GM23338 (cell line): ENCODE measurements at regions not wholly inside any gene's neighbourhood (a gene's known extent, or its start where the extent isn't known, plus 50 kb on each side); places are given as distances from the start of the nearest gene placed in this dataset.

Source experiments
- ATAC-seq: fragments of 200-7000 bp; cut with Tn5 transposase; 3 replicates; pipeline ENCODE4 v1.9.1; 2020
- DNase-seq: peaks from one replicate; pipeline ENCODE4 v3.0.0-alpha.2; 2015; ENCODE audit warnings: low spot score
- H2AFZ ChIP-seq: fragments of 200-600 bp; sonication (generic); 2 replicates; pipeline ENCODE4 v1.8.0; 2016; ENCODE audit warnings: antibody characterized with exemption, mild to moderate bottlenecking, moderate library complexity
- H3F3A ChIP-seq: fragments of 200-600 bp; sonication (generic); replicated peaks from 2 replicates; pipeline ENCODE4 v1.8.0; 2017; ENCODE audit warnings: antibody characterized with exemption, mixed run types, low read depth
- H3K27ac ChIP-seq: fragments of 200-600 bp; sonication (generic); 2 replicates; pipeline ENCODE4 v1.6.1; 2016; ENCODE audit warnings: low read depth
- H3K27me3 ChIP-seq: fragments of 200-600 bp; sonication (generic); 2 replicates; pipeline ENCODE4 v1.8.0; 2016; ENCODE audit warnings: mild to moderate bottlenecking, mixed run types, moderate library complexity; ENCODE audit not compliant: insufficient read depth
- H3K36me3 ChIP-seq: fragments of 200-600 bp; sonication (generic); 2 replicates; pipeline ENCODE4 v1.8.0; 2016; ENCODE audit warnings: mild to moderate bottlenecking; ENCODE audit not compliant: insufficient read depth
- H3K4me1 ChIP-seq: fragments of 200-600 bp; sonication (generic); 2 replicates; pipeline ENCODE4 v1.8.0; 2016; ENCODE audit warnings: mild to moderate bottlenecking, moderate library complexity; ENCODE audit not compliant: insufficient read depth
- H3K4me2 ChIP-seq: fragments of 200-600 bp; sonication (generic); 2 replicates; pipeline ENCODE4 v1.7.1; 2017; ENCODE audit warnings: mixed run types
- H3K4me3 ChIP-seq: fragments of 200-600 bp; sonication (generic); 2 replicates; pipeline ENCODE4 v1.6.1; 2016; ENCODE audit warnings: mixed run types
- H3K79me2 ChIP-seq: fragments of 200-600 bp; sonication (generic); replicated peaks from 2 replicates; pipeline ENCODE4 v1.8.0; 2017; ENCODE audit warnings: mild to moderate bottlenecking; ENCODE audit not compliant: insufficient read depth
- H3K9me2 ChIP-seq: fragments of 200-600 bp; sonication (generic); 2 replicates; pipeline ENCODE4 v1.8.0; 2017; ENCODE audit not compliant: insufficient read depth
- H4K20me1 ChIP-seq: fragments of 200-600 bp; sonication (generic); replicated peaks from 2 replicates; pipeline ENCODE4 v1.8.0; 2017; ENCODE audit warnings: mild to moderate bottlenecking; ENCODE audit not compliant: insufficient read depth
- H3K27ac Mint-ChIP-seq: 2 replicates; pipeline ENCODE4 v1.8.0; 2020; ENCODE audit warnings: inconsistent platforms, mild to moderate bottlenecking, moderate library complexity, mixed read lengths
- H3K27me3 Mint-ChIP-seq: 3 replicates; pipeline ENCODE4 v1.8.0; 2022; ENCODE audit warnings: low read depth, mild to moderate bottlenecking, moderate library complexity, mixed read lengths, inconsistent platforms; ENCODE audit not compliant: insufficient read depth, poor library complexity
- H3K36me3 Mint-ChIP-seq: 3 replicates; pipeline ENCODE4 v1.8.0; 2021; ENCODE audit warnings: low read depth, mild to moderate bottlenecking, inconsistent platforms, moderate library complexity, mixed read lengths
- H3K4me1 Mint-ChIP-seq: 3 replicates; pipeline ENCODE4 v1.8.0; 2020; ENCODE audit warnings: mild to moderate bottlenecking, inconsistent platforms, mixed read lengths
- H3K4me3 Mint-ChIP-seq: 3 replicates; pipeline ENCODE4 v1.8.0; 2021; ENCODE audit warnings: moderate library complexity, mild to moderate bottlenecking, inconsistent platforms, mixed read lengths
- H3K9me3 Mint-ChIP-seq: 3 replicates; pipeline ENCODE4 v1.8.0; 2020; ENCODE audit warnings: moderate library complexity, mild to moderate bottlenecking, inconsistent platforms, mixed read lengths
- JUNB ChIP-seq: IDR thresholded peaks from one replicate; pipeline ENCODE4 v1.6.1; 2016; ENCODE audit warnings: antibody characterized with exemption; ENCODE audit not compliant: unreplicated experiment
- NANOG ChIP-seq: IDR thresholded peaks from 2 replicates; pipeline ENCODE4 v1.6.1; 2016; ENCODE audit warnings: antibody characterized with exemption, borderline replicate concordance
- POLR2AphosphoS5 ChIP-seq: IDR thresholded peaks from 2 replicates; pipeline ENCODE4 v1.6.1; 2016; ENCODE audit warnings: antibody characterized with exemption, low read depth
- ZNF331 ChIP-seq: fragments of 250-450 bp; sonication (Bioruptor Pico); IDR thresholded peaks from 2 replicates; pipeline ENCODE4 v1.5.0; 2020; ENCODE audit warnings: low read depth, mild to moderate bottlenecking, moderate library complexity
- TF ChIP-seq, protein P1 (sequence below): fragments of 250-450 bp; sonication (Bioruptor Pico); IDR thresholded peaks from 2 replicates; pipeline ENCODE4 v1.5.0; 2020; ENCODE audit warnings: mild to moderate bottlenecking, moderate library complexity
- TF ChIP-seq, protein P2 (sequence below): IDR thresholded peaks from 2 replicates; pipeline ENCODE4 v1.6.1; 2016; ENCODE audit warnings: antibody characterized with exemption
- TF ChIP-seq, protein P3 (sequence below), 2 experiments: fragments of 200-600 bp in 1 of 2; sonication (generic) in 1 of 2; conservative IDR thresholded peaks; 2 replicates each; pipeline versions ENCODE4 v1.5.1 to v1.6.1; 2016 to 2017; ENCODE audit warnings: antibody characterized with exemption in 2 of 2, low read depth in 2 of 2, mild to moderate bottlenecking in 2 of 2, moderate library complexity in 1 of 2

DNA sequence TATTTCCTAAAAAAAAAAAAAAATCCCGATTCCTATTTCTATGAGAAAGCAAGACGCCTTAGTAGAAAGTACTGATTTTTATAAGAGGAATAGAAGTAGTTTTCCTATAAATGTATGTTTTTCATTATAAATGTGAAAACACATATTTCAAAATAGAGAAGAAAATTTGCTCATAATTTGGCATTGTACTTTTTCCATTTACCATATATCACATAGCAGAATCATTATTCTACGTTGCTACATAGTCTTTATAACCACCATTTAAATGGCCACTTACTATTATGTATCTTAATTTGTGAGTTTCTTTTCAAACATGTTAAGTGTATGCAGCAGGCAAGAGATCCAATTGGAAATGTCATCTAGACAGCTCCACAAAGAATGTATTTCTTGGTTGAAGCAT, 99.0 kb downstream of the CCDC34 start (continued):
- TF ChIP-seq, protein P1, sequence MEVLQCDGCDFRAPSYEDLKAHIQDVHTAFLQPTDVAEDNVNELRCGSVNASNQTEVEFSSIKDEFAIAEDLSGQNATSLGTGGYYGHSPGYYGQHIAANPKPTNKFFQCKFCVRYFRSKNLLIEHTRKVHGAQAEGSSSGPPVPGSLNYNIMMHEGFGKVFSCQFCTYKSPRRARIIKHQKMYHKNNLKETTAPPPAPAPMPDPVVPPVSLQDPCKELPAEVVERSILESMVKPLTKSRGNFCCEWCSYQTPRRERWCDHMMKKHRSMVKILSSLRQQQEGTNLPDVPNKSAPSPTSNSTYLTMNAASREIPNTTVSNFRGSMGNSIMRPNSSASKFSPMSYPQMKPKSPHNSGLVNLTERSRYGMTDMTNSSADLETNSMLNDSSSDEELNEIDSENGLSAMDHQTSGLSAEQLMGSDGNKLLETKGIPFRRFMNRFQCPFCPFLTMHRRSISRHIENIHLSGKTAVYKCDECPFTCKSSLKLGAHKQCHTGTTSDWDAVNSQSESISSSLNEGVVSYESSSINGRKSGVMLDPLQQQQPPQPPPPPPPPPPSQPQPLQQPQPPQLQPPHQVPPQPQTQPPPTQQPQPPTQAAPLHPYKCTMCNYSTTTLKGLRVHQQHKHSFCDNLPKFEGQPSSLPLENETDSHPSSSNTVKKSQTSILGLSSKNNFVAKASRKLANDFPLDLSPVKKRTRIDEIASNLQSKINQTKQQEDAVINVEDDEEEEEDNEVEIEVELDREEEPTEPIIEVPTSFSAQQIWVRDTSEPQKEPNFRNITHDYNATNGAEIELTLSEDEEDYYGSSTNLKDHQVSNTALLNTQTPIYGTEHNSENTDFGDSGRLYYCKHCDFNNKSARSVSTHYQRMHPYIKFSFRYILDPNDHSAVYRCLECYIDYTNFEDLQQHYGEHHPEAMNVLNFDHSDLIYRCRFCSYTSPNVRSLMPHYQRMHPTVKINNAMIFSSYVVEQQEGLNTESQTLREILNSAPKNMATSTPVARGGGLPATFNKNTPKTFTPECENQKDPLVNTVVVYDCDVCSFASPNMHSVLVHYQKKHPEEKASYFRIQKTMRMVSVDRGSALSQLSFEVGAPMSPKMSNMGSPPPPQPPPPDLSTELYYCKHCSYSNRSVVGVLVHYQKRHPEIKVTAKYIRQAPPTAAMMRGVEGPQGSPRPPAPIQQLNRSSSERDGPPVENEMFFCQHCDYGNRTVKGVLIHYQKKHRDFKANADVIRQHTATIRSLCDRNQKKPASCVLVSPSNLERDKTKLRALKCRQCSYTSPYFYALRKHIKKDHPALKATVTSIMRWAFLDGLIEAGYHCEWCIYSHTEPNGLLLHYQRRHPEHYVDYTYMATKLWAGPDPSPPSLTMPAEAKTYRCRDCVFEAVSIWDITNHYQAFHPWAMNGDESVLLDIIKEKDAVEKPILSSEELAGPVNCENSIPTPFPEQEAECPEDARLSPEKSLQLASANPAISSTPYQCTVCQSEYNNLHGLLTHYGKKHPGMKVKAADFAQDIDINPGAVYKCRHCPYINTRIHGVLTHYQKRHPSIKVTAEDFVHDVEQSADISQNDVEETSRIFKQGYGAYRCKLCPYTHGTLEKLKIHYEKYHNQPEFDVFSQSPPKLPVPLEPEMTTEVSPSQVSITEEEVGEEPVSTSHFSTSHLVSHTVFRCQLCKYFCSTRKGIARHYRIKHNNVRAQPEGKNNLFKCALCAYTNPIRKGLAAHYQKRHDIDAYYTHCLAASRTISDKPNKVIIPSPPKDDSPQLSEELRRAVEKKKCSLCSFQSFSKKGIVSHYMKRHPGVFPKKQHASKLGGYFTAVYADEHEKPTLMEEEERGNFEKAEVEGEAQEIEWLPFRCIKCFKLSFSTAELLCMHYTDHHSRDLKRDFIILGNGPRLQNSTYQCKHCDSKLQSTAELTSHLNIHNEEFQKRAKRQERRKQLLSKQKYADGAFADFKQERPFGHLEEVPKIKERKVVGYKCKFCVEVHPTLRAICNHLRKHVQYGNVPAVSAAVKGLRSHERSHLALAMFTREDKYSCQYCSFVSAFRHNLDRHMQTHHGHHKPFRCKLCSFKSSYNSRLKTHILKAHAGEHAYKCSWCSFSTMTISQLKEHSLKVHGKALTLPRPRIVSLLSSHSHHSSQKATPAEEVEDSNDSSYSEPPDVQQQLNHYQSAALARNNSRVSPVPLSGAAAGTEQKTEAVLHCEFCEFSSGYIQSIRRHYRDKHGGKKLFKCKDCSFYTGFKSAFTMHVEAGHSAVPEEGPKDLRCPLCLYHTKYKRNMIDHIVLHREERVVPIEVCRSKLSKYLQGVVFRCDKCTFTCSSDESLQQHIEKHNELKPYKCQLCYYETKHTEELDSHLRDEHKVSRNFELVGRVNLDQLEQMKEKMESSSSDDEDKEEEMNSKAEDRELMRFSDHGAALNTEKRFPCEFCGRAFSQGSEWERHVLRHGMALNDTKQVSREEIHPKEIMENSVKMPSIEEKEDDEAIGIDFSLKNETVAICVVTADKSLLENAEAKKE: no peak
- TF ChIP-seq ZNF331 (CRISPR knock-in tag) (no peak), POLR2AphosphoS5 (no peak)
- TF ChIP-seq, protein P2, sequence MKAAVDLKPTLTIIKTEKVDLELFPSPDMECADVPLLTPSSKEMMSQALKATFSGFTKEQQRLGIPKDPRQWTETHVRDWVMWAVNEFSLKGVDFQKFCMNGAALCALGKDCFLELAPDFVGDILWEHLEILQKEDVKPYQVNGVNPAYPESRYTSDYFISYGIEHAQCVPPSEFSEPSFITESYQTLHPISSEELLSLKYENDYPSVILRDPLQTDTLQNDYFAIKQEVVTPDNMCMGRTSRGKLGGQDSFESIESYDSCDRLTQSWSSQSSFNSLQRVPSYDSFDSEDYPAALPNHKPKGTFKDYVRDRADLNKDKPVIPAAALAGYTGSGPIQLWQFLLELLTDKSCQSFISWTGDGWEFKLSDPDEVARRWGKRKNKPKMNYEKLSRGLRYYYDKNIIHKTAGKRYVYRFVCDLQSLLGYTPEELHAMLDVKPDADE: no peak
- TF ChIP-seq, protein P3, sequence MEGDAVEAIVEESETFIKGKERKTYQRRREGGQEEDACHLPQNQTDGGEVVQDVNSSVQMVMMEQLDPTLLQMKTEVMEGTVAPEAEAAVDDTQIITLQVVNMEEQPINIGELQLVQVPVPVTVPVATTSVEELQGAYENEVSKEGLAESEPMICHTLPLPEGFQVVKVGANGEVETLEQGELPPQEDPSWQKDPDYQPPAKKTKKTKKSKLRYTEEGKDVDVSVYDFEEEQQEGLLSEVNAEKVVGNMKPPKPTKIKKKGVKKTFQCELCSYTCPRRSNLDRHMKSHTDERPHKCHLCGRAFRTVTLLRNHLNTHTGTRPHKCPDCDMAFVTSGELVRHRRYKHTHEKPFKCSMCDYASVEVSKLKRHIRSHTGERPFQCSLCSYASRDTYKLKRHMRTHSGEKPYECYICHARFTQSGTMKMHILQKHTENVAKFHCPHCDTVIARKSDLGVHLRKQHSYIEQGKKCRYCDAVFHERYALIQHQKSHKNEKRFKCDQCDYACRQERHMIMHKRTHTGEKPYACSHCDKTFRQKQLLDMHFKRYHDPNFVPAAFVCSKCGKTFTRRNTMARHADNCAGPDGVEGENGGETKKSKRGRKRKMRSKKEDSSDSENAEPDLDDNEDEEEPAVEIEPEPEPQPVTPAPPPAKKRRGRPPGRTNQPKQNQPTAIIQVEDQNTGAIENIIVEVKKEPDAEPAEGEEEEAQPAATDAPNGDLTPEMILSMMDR (conservative IDR thresholded peaks at IDR 0.05; ENCODE audit: low read depth in 2 of 2): no peak

DNA sequence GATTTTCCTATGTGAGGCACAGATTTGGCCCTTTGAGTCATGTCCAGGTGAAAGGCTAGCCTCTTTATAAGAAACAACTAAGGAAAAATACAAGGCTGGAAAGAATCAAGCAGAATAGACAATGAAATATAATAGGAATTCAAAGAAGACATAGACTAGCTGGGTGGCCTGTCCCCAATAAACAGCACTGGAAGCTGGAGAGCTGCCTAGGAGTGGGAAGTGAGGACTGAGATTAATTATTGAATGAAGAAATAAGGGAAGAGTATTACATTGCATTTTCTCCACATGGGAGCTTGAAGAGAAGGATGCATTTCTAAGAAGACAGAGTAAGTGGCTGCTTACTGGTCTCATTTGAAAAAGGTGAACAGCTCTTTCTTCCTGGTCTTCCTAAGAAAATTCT, 100.0 kb downstream of the CCDC34 start:
- Mint-ChIP-seq H3K27me3 (peaks cover 3% of the 10 kb centered on the region), H3K27ac (no peak overlapping the region), H3K4me3 (no peak overlapping the region), H3K9me3 (no peaks in the 10 kb centered on the region), H3K4me1 (no peaks in the 10 kb centered on the region), H3K36me3 (no peaks in the 10 kb centered on the region)
- peak overlapping the region; percentile 70; the same call in 1 of the 2 replicates for H2AFZ ChIP-seq
- no peak for DNase-seq
- H3K4me3 ChIP-seq: no peak overlapping the region
- no peaks in the 10 kb centered on the region for H3K79me2 ChIP-seq
- no peak for ATAC-seq
- H3K27ac ChIP-seq: no peak overlapping the region
- H3K4me1 ChIP-seq: 0 out of 2 replicates have a peak, but pooled peaks cover 3% of the 10 kb centered on the region
- H3K36me3 ChIP-seq: no peaks in the 10 kb centered on the region
- H3K27me3 ChIP-seq: no peaks in the 10 kb centered on the region
- H3K4me2 ChIP-seq: no peak overlapping the region
- no peaks in the 10 kb centered on the region for H3F3A ChIP-seq
- 0 out of 2 replicates have a peak, but pooled peaks cover 5% of the 10 kb centered on the region for H3K9me2 ChIP-seq
- H4K20me1 ChIP-seq: no peaks in the 10 kb centered on the region
- TF ChIP-seq POLR2AphosphoS5: no peak
- TF ChIP-seq NANOG: no peak
- TF ChIP-seq JUNB: no peak
- TF ChIP-seq, protein P3 (conservative IDR thresholded peaks at IDR 0.05; ENCODE audit: low read depth in 2 of 2): no peak
- TF ChIP-seq ZNF331 (CRISPR knock-in tag): no peak
